ENCODE measurements at regions not wholly inside any gene's neighbourhood (a gene's known extent, or its start where the extent isn't known, plus 50 kb on each side); places are given as distances from the start of the nearest gene placed in this dataset.

- no peak overlapping the region for H2AFZ ChIP-seq (ENCODE audit: low read depth)
- H3K4me1 ChIP-seq (ENCODE audit: low read depth, poor library complexity, severe bottlenecking), result no peaks in the 10 kb centered on the region
- TF ChIP-seq CTCF (conservative IDR thresholded peaks at IDR 0.05; ENCODE audit: low read depth, low read length), result no peak
- no peak overlapping the region for H3K4me3 ChIP-seq (IDR thresholded peaks at IDR 0.05; ENCODE audit: insufficient read depth, low read depth, low read length)
- H3K27me3 ChIP-seq (ENCODE audit: insufficient read depth, low read depth), result no peaks in the 10 kb centered on the region
- no peaks in the 10 kb centered on the region for H3K79me2 ChIP-seq (ENCODE audit: insufficient read depth, low read depth)
- no peak overlapping the region for H3K9ac ChIP-seq
- H4K20me1 ChIP-seq (ENCODE audit: insufficient read depth), result no peaks in the 10 kb centered on the region
- no peak overlapping the region for H3K4me2 ChIP-seq
- no peaks in the 10 kb centered on the region for H3K36me3 ChIP-seq (ENCODE audit: insufficient read depth)
- no peak overlapping the region for H3K27ac ChIP-seq
Measured at GRCh38 chr20:23237201-23237600, 113.4 kb upstream of the NXT1 start.

- H3K27me3 ChIP-seq (ENCODE audit: insufficient read depth, low read depth), result no peaks in the 10 kb centered on the region
- no peak overlapping the region for H2AFZ ChIP-seq (ENCODE audit: low read depth)
Measured at GRCh38 chr20:23235173-23236027, 115.2 kb upstream of the NXT1 start.

GRCh38 chr20:23234311-23235078 is 116.1 kb upstream of the NXT1 start:
- Histone ChIP-seq H2AFZ (ENCODE audit: low read depth) (no peak overlapping the region), H3K36me3 (ENCODE audit: insufficient read depth) (no peaks in the 10 kb centered on the region), H3K27ac (no peak overlapping the region), H3K27me3 (ENCODE audit: insufficient read depth, low read depth) (no peaks in the 10 kb centered on the region), H3K4me1 (ENCODE audit: low read depth, poor library complexity, severe bottlenecking) (no peaks in the 10 kb centered on the region), H3K4me2 (no peak overlapping the region), H3K79me2 (ENCODE audit: insufficient read depth, low read depth) (no peaks in the 10 kb centered on the region), H4K20me1 (ENCODE audit: insufficient read depth) (no peaks in the 10 kb centered on the region), H3K9ac (no peak overlapping the region), H3K4me3 (IDR thresholded peaks at IDR 0.05; ENCODE audit: insufficient read depth, low read depth, low read length) (no peak overlapping the region)
- no peak for TF ChIP-seq CTCF (conservative IDR thresholded peaks at IDR 0.05; ENCODE audit: low read depth, low read length)

More at GRCh38 chr20:23235173-23236027, 115.2 kb upstream of the NXT1 start:
- TF ChIP-seq CTCF (conservative IDR thresholded peaks at IDR 0.05; ENCODE audit: low read depth, low read length), result peak; percentile 64
- Histone ChIP-seq H3K27ac (no peak overlapping the region), H3K4me1 (ENCODE audit: low read depth, poor library complexity, severe bottlenecking) (no peaks in the 10 kb centered on the region), H3K4me3 (IDR thresholded peaks at IDR 0.05; ENCODE audit: insufficient read depth, low read depth, low read length) (no peak overlapping the region), H4K20me1 (ENCODE audit: insufficient read depth) (no peaks in the 10 kb centered on the region), H3K9ac (no peak overlapping the region), H3K79me2 (ENCODE audit: insufficient read depth, low read depth) (no peaks in the 10 kb centered on the region), H3K4me2 (no peak overlapping the region), H3K36me3 (ENCODE audit: insufficient read depth) (no peaks in the 10 kb centered on the region)

- H3K36me3 ChIP-seq (ENCODE audit: insufficient read depth), result no peaks in the 10 kb centered on the region
Measured at GRCh38 chr20:23233341-23233740, 117.2 kb upstream of the NXT1 start.

More at GRCh38 chr20:23233341-23233740, 117.2 kb upstream of the NXT1 start:
- H3K4me3 ChIP-seq (IDR thresholded peaks at IDR 0.05; ENCODE audit: insufficient read depth, low read depth, low read length), result no peak overlapping the region
- no peaks in the 10 kb centered on the region for H3K4me1 ChIP-seq (ENCODE audit: low read depth, poor library complexity, severe bottlenecking)
- no peak for TF ChIP-seq CTCF (conservative IDR thresholded peaks at IDR 0.05; ENCODE audit: low read depth, low read length)
- no peaks in the 10 kb centered on the region for H3K27me3 ChIP-seq (ENCODE audit: insufficient read depth, low read depth)
- H3K9ac ChIP-seq, result no peak overlapping the region
- no peak overlapping the region for H3K27ac ChIP-seq
- no peak overlapping the region for H2AFZ ChIP-seq (ENCODE audit: low read depth)
- H3K4me2 ChIP-seq, result no peak overlapping the region
- no peaks in the 10 kb centered on the region for H4K20me1 ChIP-seq (ENCODE audit: insufficient read depth)
- no peaks in the 10 kb centered on the region for H3K79me2 ChIP-seq (ENCODE audit: insufficient read depth, low read depth)

Measured in KMS-11 (cell line).